Right lobe of liver (tissue), 4 donors: ENCODE measurements at regions not wholly inside any gene's neighbourhood (a gene's known extent, or its start where the extent isn't known, plus 50 kb on each side); places are given as distances from the start of the nearest gene placed in this dataset.

ENCODE experiments used
- POLR2A ChIP-seq: fragments of 450-650 bp; IDR thresholded peaks from one replicate; pipeline ENCODE4 v1.6.1; 2017; ENCODE audit warnings: antibody characterized with exemption, mild to moderate bottlenecking
- TF ChIP-seq, protein P1 (sequence below), 4 donors: fragments of 200-600 bp in 3 of 4; fragments of 450-650 bp in 1 of 4; IDR thresholded peaks; one replicate each; pipeline versions ENCODE4 v1.5.1 to v1.8.0; 2016 to 2022; ENCODE audit warnings: antibody characterized with exemption in 4 of 4, mild to moderate bottlenecking in 2 of 4
- donor health status: DM: no; HTN: no; CAD: no.
- donor health status: DM: no; HTN: no; CAD: no.
- donor health status: DM: no; HTN: yes; CAD: no.

DNA sequence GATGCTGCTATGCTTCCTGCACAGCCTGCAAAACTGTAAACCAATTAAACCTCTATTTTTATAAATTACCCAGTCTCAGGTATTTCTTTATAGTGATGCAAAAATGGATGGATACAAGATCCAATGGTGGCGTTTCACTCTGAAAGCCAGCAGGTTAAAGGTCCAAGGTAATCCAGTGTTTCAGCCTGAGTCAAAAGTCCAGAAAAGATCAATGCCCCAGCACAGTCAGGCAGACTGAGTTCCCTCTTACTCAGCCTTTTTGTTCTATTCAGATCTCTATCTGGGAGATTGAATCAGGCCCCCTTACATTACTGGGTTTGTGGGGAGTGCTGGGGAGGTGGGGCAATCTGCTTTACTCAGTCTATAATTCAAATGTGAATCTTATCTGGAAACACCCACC, 464.5 kb downstream of the GXYLT1 start:
- TF ChIP-seq, protein P1, sequence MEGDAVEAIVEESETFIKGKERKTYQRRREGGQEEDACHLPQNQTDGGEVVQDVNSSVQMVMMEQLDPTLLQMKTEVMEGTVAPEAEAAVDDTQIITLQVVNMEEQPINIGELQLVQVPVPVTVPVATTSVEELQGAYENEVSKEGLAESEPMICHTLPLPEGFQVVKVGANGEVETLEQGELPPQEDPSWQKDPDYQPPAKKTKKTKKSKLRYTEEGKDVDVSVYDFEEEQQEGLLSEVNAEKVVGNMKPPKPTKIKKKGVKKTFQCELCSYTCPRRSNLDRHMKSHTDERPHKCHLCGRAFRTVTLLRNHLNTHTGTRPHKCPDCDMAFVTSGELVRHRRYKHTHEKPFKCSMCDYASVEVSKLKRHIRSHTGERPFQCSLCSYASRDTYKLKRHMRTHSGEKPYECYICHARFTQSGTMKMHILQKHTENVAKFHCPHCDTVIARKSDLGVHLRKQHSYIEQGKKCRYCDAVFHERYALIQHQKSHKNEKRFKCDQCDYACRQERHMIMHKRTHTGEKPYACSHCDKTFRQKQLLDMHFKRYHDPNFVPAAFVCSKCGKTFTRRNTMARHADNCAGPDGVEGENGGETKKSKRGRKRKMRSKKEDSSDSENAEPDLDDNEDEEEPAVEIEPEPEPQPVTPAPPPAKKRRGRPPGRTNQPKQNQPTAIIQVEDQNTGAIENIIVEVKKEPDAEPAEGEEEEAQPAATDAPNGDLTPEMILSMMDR (IDR thresholded peaks at IDR 0.05): no peak
- TF ChIP-seq POLR2A: no peak
